Hippocampal formation (tissue), 2 donors: ENCODE measurements at regions not wholly inside any gene's neighbourhood (a gene's known extent, or its start where the extent isn't known, plus 50 kb on each side); places are given as distances from the start of the nearest gene placed in this dataset.

Experiments
- DNase-seq, 2 donors: peaks; one replicate each; lab custom pipeline; 2025; lab: John Stamatoyannopoulos, UW

DNA sequence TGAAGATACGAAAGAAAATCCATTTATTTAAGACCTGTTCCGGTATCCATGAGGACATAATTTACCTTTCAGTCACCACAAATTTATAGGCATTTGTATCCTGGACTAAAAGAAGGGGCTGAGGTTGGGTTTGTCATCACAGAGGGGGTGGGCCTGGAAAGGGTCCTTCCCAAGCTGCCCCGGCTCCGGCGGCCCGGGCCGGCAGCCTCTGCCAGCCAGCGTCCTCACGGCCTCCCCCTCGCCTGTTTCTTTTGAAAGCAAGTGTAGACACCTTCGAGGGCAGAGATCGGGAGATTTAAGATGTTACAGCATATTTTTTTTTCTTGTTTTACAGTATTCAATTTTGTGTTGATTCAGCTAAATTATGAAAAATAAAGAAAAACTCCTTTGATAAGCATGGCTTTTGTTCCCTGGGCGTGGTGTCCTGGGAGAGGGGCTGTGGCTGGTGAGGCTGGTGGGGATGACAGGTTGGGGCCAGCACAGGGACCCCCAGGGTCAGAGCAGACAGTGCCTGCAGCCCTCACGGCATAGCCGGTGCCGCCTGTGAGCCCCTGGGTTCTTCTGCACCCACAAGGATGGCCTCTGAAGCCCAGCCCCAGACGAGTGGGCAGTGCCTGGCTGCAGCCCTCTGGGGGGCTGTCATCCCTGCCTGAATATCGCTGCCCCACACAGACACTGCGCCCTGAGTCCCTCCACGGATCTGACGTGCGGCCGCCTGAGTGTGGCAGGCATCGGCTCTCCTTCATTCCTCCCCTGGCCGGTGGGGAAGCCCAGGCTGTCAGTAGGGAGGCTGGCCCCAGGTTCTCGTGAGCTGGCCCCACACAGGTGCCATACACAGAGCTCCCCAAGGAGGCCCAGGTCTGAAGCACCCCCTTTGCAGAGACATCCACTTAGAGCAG lies 1075.9 kb downstream of the BRD1 start:
- no peak for DNase-seq

- no peak for DNase-seq
These were observed 1076.7 kb downstream of the BRD1 start for GRCh38 chr22:48750826-48751440.

GRCh38 chr22:48750282-48750681 lies 1077.4 kb downstream of the BRD1 start:
- DNase-seq, result no peak

DNA sequence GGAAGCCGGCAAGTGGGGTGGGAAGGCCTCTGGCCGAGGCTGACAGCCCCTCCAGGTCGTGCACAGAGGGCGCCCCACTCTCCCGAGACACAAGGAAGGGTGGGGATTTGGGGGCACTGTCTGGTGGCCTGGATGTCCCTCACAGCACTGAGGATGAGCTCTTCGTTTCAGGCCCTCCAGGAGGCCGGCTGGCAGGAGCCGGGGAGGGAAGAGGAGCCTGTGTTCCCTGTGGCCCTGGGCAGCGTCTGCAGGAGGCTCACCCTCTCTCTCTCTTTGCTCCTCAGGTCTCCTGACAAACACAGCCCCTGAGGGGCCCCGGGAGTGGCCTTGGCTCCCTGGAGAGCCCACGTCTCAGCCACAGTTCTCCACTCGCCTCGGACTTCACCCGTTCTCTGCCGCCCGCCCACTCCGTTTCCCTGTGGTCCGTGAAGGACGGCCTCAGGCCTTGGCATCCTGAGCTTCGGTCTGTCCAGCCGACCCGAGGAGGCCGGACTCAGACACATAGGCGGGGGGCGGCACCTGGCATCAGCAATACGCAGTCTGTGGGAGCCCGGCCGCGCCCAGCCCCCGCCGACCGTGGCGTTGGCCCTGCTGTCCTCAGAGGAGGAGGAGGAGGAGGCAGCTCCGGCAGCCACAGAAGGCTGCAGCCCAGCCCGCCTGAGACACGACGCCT lies 1078.0 kb downstream of the BRD1 start:
- no peak for DNase-seq

DNA sequence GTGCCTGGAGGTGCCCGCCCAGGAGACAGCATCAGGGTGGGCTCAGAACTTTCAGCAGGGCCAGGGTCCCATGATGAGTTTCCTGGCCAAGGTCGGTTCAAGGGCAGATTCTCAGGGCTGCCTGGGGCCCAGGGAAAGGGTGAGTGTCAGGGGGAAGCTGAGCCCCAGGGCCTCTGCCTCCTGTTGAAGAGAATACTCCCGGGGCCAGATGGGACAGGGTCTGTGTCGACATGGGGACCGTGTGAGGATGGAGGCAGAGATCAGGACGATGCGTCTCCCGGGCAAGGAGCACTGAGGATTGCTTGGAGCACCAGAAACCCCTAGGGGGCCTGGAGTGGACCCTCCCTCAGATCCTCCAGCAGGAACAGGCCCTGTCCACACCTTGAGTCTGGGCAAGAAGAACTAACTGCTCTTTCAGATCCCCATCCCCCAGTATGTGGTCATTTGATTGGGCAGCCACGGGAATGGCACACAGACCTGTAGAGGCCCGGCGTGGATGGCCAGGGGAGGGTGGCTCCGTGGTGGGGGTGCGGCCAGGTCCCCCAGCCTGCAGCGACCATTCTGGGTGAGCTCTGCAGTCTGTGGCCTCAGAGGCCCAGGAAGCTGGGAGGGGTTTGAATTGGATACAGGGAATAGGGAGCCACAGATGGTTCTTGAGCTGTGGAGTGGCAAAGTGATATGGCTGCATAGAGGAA lies 1078.7 kb downstream of the BRD1 start:
- no peak for DNase-seq

DNA sequence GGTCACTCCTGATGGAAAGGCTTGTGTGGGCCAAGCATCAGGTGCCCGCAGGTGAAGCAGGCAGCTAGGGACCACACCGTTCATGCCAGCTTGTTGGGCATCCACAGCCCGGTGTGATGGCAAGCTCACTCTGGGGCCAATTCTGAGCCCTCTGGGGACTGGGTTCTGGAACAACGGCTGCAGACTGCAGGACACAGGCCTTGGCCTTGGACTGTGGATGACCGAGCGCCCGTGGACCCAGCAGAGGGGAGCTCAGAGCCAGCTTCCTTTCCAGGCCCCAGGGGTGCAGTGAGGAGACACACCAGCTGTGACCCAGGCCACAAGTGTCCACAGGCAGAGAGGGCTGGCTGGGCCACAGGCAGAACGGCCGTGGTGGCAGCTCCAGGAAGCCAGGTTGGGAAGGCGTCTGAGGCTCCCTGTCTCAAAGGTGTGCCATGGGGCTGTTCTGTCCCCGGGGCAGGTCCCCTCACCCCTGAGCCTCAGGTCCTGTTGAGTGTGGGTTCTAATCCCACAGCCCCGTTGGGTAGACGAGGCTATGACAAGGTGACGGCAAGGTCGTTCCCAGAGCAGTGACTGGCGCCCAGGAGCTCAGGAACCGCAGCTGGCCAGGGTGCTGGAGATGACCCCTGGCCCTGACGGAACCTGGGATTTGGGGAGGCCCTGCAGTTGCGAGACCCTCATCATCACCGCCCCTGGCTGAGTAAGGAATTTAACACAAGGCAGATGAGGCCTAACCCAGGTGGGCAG lies 1079.4 kb downstream of the BRD1 start:
- DNase-seq, result no peak

- DNase-seq, result no peak
These were observed 1080.8 kb downstream of the BRD1 start for GRCh38 chr22:48746789-48747425.

GRCh38 chr22:48745842-48746788 lies 1081.6 kb downstream of the BRD1 start:
- DNase-seq, result no peak

- no peak for DNase-seq
These were observed 1082.5 kb downstream of the BRD1 start for GRCh38 chr22:48744967-48745841.

DNA sequence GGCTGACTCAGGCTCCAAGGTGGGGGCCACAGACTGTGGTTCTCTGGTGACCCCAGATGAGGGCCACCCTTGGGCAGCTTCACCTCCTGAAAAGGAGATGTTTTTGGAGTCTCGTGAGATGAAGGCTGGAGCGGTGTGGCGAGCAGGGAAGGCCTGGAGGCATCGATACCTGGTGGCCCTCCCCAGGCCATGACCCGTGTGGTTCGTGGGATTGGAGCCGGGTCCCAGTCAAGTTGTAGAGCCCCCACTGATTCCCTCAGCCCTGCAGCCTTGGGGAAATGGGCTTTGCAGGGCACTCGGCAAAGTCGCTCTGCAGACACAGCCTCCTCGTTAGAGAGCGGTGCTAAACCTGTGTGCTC lies 1083.4 kb downstream of the BRD1 start:
- no peak for DNase-seq

DNA sequence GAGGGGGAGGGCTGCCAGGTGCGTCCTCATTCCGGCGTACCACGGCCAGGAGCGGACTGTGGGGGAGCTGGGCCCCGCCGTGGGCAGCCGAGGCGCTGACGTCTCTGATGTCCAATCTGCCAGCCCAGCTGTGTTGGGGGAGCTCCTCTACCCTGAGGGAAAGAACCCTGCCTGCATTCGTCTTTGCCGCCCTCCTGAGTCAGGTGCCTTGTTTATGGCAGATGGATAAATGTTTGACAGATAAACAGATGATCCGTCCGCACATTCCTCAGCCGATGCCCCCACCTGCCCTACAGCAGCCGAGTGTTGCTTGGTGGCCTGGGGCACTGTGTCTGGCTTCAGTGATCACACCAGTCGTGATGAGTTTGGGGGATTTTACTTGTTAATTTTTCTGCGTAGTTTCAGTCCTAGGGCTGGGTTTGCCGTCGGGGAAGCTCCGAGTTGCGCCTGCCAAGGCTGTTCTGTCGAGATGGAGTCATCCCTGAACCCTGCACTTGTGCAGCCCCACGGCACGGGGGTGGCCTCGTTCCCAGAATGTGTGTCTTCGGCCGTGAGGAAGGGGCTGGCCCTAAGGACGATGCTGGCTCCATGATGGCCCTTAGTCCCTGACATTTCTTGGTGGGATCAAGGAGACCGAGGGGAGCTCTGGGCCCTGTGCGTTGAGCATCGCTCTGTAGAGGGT lies 1083.9 kb downstream of the BRD1 start:
- no peak for DNase-seq

DNA sequence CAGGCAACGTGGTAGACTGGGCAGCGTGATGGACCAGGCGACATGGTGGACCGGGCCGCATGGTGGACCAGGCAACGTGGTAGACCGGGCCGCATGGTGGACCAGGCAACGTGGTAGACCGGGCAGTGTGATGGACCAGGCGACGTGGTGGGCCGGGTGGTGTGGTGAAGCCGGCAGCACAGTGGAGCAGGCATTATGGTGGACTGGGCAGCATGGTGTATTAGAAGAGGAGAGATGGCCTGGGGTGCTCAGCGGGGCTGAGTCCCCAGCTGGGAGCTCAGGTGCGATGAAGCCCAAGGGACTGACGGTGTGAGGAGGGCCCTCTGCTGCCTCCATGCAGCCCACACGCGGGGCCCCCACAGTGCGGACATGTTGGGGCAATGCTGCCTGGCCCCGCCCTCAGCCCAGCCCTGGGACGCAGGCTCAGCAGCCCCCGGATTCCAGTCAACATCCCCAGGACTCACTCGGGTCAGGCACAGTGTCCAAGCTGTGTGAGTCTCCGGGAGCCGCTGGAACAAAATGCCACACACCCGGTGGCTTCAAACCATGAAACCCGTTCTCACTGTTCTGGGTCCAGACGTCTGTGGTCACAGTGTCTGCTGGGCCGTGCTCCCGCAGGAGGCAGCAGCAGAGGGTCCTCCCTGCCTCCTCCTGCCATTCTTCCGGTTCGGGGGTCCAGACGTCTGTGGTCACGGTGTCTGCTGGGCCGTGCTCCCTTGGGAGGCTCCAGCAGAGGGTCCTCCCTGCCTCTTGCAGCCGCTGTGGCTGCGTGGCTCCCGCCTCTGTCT lies 1084.9 kb downstream of the BRD1 start:
- DNase-seq, result no peak

DNA sequence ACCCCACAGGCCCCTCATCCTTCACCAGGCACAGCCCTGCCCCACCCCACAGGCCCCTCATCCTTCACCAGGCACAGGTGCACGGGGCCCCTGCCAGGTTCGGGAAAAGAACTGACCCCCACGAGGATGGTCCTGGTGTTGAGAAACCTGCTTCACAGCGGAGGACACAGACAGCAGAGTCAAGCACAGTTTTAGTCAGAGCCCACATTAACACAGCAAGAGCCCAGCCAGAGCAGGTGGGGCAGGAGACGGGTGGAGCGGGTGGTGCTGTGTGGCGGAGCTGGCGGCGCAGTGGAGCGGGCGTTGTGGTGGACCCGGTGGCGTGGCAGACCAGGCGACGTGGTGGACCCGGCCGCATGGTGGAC lies 1085.5 kb downstream of the BRD1 start:
- DNase-seq, result no peak

GRCh38 chr22:48741540-48741939 lies 1086.1 kb downstream of the BRD1 start:
- no peak for DNase-seq

- DNase-seq, result no peak
These were observed 1086.8 kb downstream of the BRD1 start for GRCh38 chr22:48740731-48741405.

DNA sequence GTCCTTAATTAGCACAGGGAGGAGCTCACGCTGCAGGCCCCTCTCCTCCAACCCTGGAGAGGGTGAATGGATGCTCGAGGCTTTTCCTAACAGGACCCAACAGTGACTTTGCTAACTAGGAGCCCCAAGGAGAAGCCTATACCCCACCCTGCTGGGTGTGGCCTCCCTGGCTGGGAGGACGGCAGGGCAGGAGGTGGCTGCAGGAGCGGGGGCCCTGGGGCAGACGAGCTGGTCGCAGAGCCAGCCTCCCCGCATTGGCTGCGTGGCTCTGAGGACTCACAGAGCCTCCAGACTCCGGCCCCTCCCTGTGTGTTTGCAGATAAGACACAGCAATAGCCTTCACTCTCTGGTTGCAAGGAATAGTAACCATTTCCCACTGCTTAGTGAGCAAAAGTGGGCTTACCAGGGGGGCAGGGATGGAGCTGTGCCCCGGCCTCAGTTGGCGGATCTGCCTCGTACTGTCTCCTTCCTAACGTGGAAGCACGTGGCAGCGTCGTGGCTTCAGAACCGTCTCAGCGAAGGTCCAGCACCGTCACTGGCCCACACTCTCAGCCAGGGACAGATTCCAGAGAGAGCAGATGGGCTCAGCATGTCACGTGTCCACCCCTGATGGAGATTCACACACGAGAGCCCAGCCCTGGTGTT lies 1087.5 kb downstream of the BRD1 start:
- DNase-seq, result no peak
